Mononuclear cell (primary cell): ENCODE measurements at regions not wholly inside any gene's neighbourhood (a gene's known extent, or its start where the extent isn't known, plus 50 kb on each side); places are given as distances from the start of the nearest gene placed in this dataset.

Experiments used
- H3K27me3 ChIP-seq: 2 replicates; pipeline ENCODE4 v1.6.0; 2011; ENCODE audit warnings: low read length, control low read depth; ENCODE audit not compliant: insufficient read depth
- H3K4me1 ChIP-seq: 2 replicates; pipeline ENCODE4 v1.5.1; 2011; ENCODE audit warnings: mild to moderate bottlenecking, low read length, control low read depth; ENCODE audit not compliant: insufficient read depth
- H3K4me3 ChIP-seq: 2 replicates; pipeline ENCODE4 v1.5.1; 2011; ENCODE audit warnings: mild to moderate bottlenecking, low read length, moderate library complexity
- H3K9me3 ChIP-seq: 2 replicates; pipeline ENCODE4 v1.5.1; 2011; ENCODE audit warnings: low read depth, mild to moderate bottlenecking, control low read depth, low read length

GRCh38 chr4:170259631-170260153 lies 169.9 kb upstream of the AADAT start:
- Histone ChIP-seq H3K4me1 (no peaks in the 10 kb centered on the region), H3K27me3 (no peaks in the 10 kb centered on the region), H3K9me3 (no peaks in the 10 kb centered on the region), H3K4me3 (no peak overlapping the region)

DNA sequence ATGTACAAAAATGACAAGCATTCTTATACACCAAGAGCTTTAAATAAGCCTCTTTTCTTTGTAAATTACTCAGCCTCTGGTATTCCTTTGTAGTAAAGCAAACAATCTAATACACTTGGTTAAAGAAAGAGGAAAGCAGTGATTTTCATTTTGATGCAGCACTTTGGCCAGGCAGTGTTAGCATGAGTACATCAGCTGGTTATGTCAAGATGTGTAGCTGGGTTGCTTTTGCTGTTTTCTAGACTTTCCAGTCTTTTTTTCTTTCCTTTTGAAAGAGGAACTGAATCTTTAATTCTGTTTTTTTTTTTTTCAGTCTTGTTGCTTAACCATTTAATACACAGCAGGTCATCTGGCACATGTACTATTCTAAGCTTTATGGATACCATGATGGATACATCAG lies 167.1 kb upstream of the AADAT start:
- Histone ChIP-seq H3K9me3 (no peaks in the 10 kb centered on the region), H3K4me3 (no peak overlapping the region), H3K27me3 (no peaks in the 10 kb centered on the region), H3K4me1 (no peaks in the 10 kb centered on the region)

GRCh38 chr4:170248576-170248975 lies 158.8 kb upstream of the AADAT start:
- H3K9me3 ChIP-seq = no peaks in the 10 kb centered on the region
- H3K27me3 ChIP-seq = no peaks in the 10 kb centered on the region
- H3K4me3 ChIP-seq = no peak overlapping the region
- H3K4me1 ChIP-seq = no peaks in the 10 kb centered on the region

DNA sequence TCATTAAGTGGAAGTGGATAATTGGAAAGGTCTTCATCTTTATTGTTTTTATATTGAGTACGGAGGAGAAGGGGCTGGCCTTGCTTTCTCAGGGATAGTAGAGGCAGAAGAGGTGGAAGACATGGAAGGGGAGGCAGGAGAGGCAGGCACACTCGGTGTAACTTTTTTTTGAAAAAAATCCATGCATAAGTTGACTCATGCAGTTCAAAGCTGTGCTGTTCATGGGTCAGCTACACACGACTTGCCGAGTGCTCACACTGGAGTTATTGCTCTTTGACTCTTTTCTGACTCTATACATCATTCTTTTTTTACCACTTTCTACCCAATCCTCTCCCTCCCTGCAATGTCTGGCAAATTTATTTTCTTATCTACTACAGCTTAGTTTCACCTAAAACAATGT lies 158.3 kb upstream of the AADAT start:
- no peaks in the 10 kb centered on the region for H3K4me1 ChIP-seq

DNA sequence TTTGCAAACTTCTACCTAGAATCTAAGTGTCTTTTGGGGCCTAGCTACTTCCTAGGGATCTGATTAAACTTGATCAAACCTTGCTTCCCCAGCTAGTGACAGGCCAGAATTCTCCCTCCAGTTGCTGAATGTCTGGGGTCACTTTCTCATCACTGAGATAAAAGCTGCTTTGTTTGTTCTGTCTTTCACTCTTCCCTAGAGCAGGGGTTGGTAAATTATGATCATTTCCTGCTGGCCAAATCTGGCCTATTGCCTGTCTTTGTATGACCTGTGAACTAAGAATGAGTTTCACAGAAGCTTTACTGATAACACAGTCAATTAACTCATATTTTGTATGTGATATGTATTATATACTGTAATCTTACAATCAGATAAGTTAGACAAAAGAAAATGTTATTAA lies 157.8 kb upstream of the AADAT start:
- Histone ChIP-seq H3K9me3 (no peaks in the 10 kb centered on the region), H3K4me3 (no peak overlapping the region), H3K4me1 (no peaks in the 10 kb centered on the region), H3K27me3 (no peaks in the 10 kb centered on the region)

More for the DNA sequence above, 158.3 kb upstream of the AADAT start:
- Histone ChIP-seq H3K4me3 (no peak overlapping the region), H3K27me3 (no peaks in the 10 kb centered on the region), H3K9me3 (no peaks in the 10 kb centered on the region)

DNA sequence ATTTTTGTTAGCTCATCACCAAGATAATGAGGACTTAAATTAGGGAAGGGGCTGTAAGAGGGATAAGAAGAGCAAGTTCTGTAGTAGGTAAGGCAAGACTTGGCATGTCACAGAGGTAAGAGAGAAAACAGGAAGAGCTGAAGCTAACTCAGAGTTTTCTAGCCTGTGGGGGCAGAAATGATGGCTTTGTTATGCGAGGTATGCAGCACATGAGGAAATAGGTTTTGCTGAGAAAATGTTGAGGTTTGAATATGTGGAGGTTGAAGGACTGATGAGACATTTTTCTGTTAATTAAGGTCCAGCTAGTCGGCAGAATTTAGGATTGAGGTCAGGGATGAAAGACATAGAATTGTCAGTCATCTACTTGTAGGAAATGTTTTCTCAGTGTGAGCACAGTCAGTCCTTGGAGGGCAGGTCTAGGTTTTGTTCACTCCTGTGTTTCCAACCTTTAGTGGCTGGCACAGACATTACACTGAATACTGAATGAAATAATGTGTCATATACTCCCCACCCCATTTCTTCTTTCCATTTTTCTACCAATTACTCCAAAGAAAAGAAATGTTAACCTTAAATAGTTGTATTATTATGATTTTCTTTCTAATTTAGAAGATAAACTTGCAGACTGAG lies 154.0 kb upstream of the AADAT start:
- Histone ChIP-seq H3K27me3 (no peaks in the 10 kb centered on the region), H3K4me1 (no peaks in the 10 kb centered on the region), H3K4me3 (no peak overlapping the region), H3K9me3 (no peaks in the 10 kb centered on the region)

DNA sequence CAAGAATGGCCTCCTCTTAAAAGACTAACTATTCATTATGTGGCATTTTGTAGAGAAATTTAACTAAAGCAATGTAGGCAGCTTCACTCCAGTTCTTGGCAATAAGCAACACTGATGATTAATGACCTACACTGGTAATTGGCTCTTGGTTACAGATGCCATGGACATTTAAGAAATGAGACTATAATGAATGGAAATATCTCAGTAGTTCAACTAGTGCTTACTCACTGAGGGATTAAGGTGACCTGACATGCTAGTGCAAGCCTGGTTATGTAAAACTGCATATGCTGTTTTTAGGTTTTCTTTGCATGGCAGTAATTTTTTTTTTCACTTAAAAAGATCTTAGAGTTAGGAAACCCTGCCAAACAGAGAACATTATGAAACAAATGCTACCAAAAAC lies 152.7 kb upstream of the AADAT start:
- H3K4me3 ChIP-seq = no peak overlapping the region
- H3K27me3 ChIP-seq = no peaks in the 10 kb centered on the region
- H3K4me1 ChIP-seq = no peaks in the 10 kb centered on the region
- no peaks in the 10 kb centered on the region for H3K9me3 ChIP-seq

DNA sequence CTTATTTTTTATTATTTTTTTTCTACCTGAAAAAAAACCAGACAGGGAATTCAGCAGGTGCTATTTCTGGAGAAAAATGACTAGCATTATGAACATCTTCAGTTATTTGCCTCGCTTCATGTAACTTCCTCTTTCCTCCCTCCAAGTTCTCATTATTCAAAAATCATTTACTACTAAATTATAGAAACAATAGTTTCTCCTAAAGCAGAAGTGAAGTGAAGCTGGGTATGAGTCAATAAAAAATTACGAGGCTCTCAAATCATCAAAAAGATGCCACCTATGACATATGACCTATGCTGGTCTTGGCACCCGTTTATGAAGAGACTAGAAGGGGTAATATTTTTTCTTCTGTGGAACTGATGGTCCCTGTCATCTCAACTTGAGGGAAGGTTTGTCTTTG lies 145.0 kb upstream of the AADAT start:
- Histone ChIP-seq H3K9me3 (no peaks in the 10 kb centered on the region), H3K4me1 (no peaks in the 10 kb centered on the region), H3K4me3 (no peak overlapping the region), H3K27me3 (no peaks in the 10 kb centered on the region)

DNA sequence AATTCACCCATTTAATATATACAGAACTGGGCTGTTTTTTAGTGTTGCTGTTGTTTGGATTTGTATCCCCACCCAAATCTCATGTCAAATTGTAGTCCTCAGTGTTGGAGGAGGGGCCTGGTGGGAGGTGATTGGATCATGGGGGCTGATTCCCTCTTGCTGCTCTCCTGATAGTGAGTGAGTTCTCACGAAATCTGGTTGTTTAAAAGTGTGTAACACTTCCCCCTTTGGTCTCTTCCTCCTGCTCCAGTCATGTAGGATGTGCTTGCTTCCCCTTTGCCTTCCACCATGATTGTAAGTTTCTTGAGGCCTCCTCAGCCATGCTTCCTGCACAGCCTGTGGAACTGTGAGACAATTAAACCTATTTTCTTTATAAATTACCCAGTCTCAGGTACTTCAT lies 141.6 kb upstream of the AADAT start:
- Histone ChIP-seq H3K4me3 (no peak overlapping the region), H3K9me3 (no peaks in the 10 kb centered on the region), H3K4me1 (no peaks in the 10 kb centered on the region), H3K27me3 (no peaks in the 10 kb centered on the region)

- no peaks in the 10 kb centered on the region for H3K27me3 ChIP-seq
- H3K9me3 ChIP-seq = no peaks in the 10 kb centered on the region
- H3K4me1 ChIP-seq = no peaks in the 10 kb centered on the region
- no peak overlapping the region for H3K4me3 ChIP-seq
Observed at GRCh38 chr4:170230242-170230641, 140.5 kb upstream of the AADAT start.

GRCh38 chr4:170229006-170229405 lies 139.2 kb upstream of the AADAT start:
- H3K4me3 ChIP-seq = no peak overlapping the region
- H3K4me1 ChIP-seq = no peaks in the 10 kb centered on the region
- no peaks in the 10 kb centered on the region for H3K27me3 ChIP-seq
- H3K9me3 ChIP-seq = no peaks in the 10 kb centered on the region

- Histone ChIP-seq H3K4me3 (no peak overlapping the region), H3K27me3 (no peaks in the 10 kb centered on the region), H3K9me3 (no peaks in the 10 kb centered on the region), H3K4me1 (no peaks in the 10 kb centered on the region)
Observed at GRCh38 chr4:170227928-170228327, 138.2 kb upstream of the AADAT start.

DNA sequence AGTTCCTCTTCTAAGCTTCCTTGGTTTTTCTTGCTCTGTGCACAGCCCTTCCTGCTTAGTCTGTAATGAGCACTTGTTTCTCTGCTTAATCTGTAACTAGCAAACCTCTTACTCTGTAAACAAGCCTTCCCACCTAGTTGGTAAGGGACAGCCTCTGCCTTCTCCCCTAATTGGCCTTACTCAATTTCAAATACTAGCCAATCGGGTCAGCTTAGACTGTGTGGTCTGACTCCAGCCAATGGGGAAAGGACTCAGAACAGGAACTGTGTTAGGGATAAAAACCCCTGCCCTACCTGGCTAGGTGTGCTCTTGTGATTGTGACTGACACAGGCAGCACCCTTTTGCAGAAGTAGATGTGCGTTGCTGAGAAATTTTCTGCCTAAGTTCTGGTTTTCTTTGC lies 136.5 kb upstream of the AADAT start:
- Histone ChIP-seq H3K9me3 (peaks cover 4% of the 10 kb centered on the region), H3K4me1 (no peaks in the 10 kb centered on the region), H3K4me3 (no peak overlapping the region), H3K27me3 (no peaks in the 10 kb centered on the region)

DNA sequence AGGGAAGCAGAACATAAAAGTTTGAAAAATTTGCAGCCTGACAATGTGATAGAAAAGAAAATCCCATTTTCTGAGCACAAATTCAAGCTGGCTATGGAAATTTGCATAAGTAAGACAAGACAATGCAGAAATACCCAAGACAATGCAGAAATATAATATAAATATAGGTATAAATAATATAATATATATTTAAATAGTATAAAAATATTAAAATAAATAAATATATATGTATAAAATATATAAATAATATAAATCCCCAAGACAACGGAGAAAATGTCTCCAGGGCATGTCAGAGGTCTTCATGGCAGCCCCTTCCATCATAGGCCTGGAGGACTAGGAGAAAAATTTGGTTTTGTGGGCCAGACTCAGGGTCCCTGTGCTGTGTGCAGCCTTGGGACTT lies 125.0 kb upstream of the AADAT start:
- Histone ChIP-seq H3K4me3 (no peak overlapping the region), H3K27me3 (no peaks in the 10 kb centered on the region), H3K9me3 (peaks cover 12% of the 10 kb centered on the region), H3K4me1 (no peaks in the 10 kb centered on the region)

- Histone ChIP-seq H3K4me1 (no peaks in the 10 kb centered on the region), H3K4me3 (no peak overlapping the region), H3K27me3 (no peaks in the 10 kb centered on the region), H3K9me3 (peaks cover 11% of the 10 kb centered on the region)
Observed at GRCh38 chr4:170214101-170214500, 124.3 kb upstream of the AADAT start.

GRCh38 chr4:170202721-170203120 lies 113.0 kb upstream of the AADAT start:
- Histone ChIP-seq H3K4me1 (no peaks in the 10 kb centered on the region), H3K4me3 (no peak overlapping the region), H3K27me3 (no peaks in the 10 kb centered on the region), H3K9me3 (peaks cover 30% of the 10 kb centered on the region)
